ENCODE measurements at regions not wholly inside any gene's neighbourhood (a gene's known extent, or its start where the extent isn't known, plus 50 kb on each side); places are given as distances from the start of the nearest gene placed in this dataset.

DNA sequence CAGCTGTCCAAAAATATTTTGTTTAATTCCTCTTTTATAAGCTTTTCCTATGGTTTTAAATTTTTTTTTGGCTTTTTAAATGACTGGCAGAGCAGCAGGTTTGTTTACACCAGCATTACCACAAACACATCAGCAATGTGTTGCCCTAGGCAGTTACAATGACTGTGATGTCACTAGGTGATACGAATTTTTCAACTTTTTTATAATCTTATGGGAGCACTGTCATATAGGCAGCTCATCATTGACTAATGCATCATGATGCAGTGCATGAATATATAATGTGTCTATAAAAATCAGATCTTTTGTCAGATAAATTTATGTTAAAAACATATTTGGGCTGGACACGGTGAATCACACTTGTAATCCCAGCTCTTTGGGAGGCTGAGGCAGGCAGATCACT is 231.6 kb upstream of the SLIT2 start:
- TF ChIP-seq, protein P1, sequence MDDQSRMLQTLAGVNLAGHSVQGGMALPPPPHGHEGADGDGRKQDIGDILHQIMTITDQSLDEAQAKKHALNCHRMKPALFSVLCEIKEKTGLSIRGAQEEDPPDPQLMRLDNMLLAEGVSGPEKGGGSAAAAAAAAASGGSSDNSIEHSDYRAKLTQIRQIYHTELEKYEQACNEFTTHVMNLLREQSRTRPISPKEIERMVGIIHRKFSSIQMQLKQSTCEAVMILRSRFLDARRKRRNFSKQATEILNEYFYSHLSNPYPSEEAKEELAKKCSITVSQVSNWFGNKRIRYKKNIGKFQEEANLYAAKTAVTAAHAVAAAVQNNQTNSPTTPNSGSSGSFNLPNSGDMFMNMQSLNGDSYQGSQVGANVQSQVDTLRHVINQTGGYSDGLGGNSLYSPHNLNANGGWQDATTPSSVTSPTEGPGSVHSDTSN (IDR thresholded peaks at IDR 0.05): peak; percentile 41; the same call in 1 of the 2 replicates
- no peak for TF ChIP-seq GABPA (IDR thresholded peaks at IDR 0.05; ENCODE audit: low read depth)

Data from SK-N-SH (cell line).